ENCODE measurements at regions not wholly inside any gene's neighbourhood (a gene's known extent, or its start where the extent isn't known, plus 50 kb on each side); places are given as distances from the start of the nearest gene placed in this dataset.
"Not testable (repeated sequence)": the region's sequence is repeated elsewhere in the genome, so short reads cannot be mapped to it uniquely, and the experiment has no call there.

GRCh38 chr10:28179743-28180099 lies 123.1 kb downstream of the MPP7 start:
- TF ChIP-seq CTCF (conservative IDR thresholded peaks at IDR 0.05), result peak; percentile 48
- H3K27ac ChIP-seq, result no peak overlapping the region

GRCh38 chr10:28179006-28179742 lies 123.7 kb downstream of the MPP7 start:
- no peak overlapping the region for H3K27ac ChIP-seq
- TF ChIP-seq CTCF (conservative IDR thresholded peaks at IDR 0.05), result peak; percentile 86

- no peak overlapping the region for H3K27ac ChIP-seq
- TF ChIP-seq CTCF (conservative IDR thresholded peaks at IDR 0.05), result no peak
Measured at GRCh38 chr10:28177944-28178637, 124.8 kb downstream of the MPP7 start.

GRCh38 chr10:28176498-28176897 lies 126.4 kb downstream of the MPP7 start:
- not testable (repeated sequence) for H3K27ac ChIP-seq

- no peak overlapping the region for H3K27ac ChIP-seq
Measured at GRCh38 chr10:28172223-28172610, 130.6 kb downstream of the MPP7 start.

GRCh38 chr10:28171468-28172222 lies 131.2 kb downstream of the MPP7 start:
- H3K27ac ChIP-seq, result no peak overlapping the region
- TF ChIP-seq CTCF (conservative IDR thresholded peaks at IDR 0.05), result no peak

More at GRCh38 chr10:28172223-28172610, 130.6 kb downstream of the MPP7 start:
- no peak for TF ChIP-seq CTCF (conservative IDR thresholded peaks at IDR 0.05)

GRCh38 chr10:28169525-28169924 lies 133.3 kb downstream of the MPP7 start:
- no peak overlapping the region for H3K27ac ChIP-seq
- no peak for TF ChIP-seq CTCF (conservative IDR thresholded peaks at IDR 0.05)
